Astrocyte (in vitro differentiated cells and primary cell): ENCODE measurements at regions not wholly inside any gene's neighbourhood (a gene's known extent, or its start where the extent isn't known, plus 50 kb on each side); places are given as distances from the start of the nearest gene placed in this dataset.

ENCODE experiments used
- DNase-seq: peaks from one replicate; pipeline ENCODE4 v3.0.0-alpha.2; 2010; ENCODE audit warnings: low read depth
- FAIRE-seq: peaks from 2 replicates; lab custom pipeline; 2011; peaks lifted over from hg19 to GRCh38; lab: Jason Lieb, UNC
- H2AFZ ChIP-seq: 2 replicates; pipeline ENCODE4 v1.6.0; 2012; ENCODE audit warnings: low read depth, low read length, inconsistent platforms
- H3K27ac ChIP-seq: 2 replicates; pipeline ENCODE4 v1.5.1; 2011; ENCODE audit warnings: low read depth, low read length, inconsistent platforms
- H3K27me3 ChIP-seq: 2 replicates; pipeline ENCODE4 v1.6.0; 2011; ENCODE audit warnings: low read length, inconsistent platforms; ENCODE audit not compliant: insufficient read depth
- H3K36me3 ChIP-seq: 2 replicates; pipeline ENCODE4 v1.5.1; 2011; ENCODE audit warnings: low read length, inconsistent platforms; ENCODE audit not compliant: insufficient read depth
- H3K4me1 ChIP-seq: 2 replicates; pipeline ENCODE4 v1.5.1; 2011; ENCODE audit warnings: low read length, inconsistent platforms; ENCODE audit not compliant: insufficient read depth
- H3K4me2 ChIP-seq: 2 replicates; pipeline ENCODE4 v1.6.0; 2012; ENCODE audit warnings: low read length, inconsistent platforms
- H3K4me3 ChIP-seq: 2 replicates; pipeline ENCODE4 v1.5.1; 2011; ENCODE audit warnings: low read depth, mild to moderate bottlenecking, low read length, inconsistent platforms; ENCODE audit not compliant: insufficient read depth
- H3K79me2 ChIP-seq: 2 replicates; pipeline ENCODE4 v1.6.0; 2012; ENCODE audit warnings: mild to moderate bottlenecking, low read length, inconsistent platforms; ENCODE audit not compliant: insufficient read depth
- H3K9ac ChIP-seq: 2 replicates; pipeline ENCODE4 v1.6.0; 2012; ENCODE audit warnings: mild to moderate bottlenecking, low read length, inconsistent platforms
- H3K9me3 ChIP-seq: 2 replicates; pipeline ENCODE4 v1.5.1; 2012; ENCODE audit warnings: low read depth, mild to moderate bottlenecking, low read length, inconsistent platforms; ENCODE audit not compliant: insufficient read depth
- H4K20me1 ChIP-seq: 2 replicates; pipeline ENCODE4 v1.6.0; 2012; ENCODE audit warnings: low read length, inconsistent platforms; ENCODE audit not compliant: insufficient read depth
- H3K27ac Mint-ChIP-seq: one replicate; pipeline ENCODE4 v1.8.0; 2021; ENCODE audit warnings: mild to moderate bottlenecking, mixed read lengths; ENCODE audit not compliant: unreplicated experiment
- H3K27me3 Mint-ChIP-seq: one replicate; pipeline ENCODE4 v1.8.0; 2021; ENCODE audit warnings: low read depth, mixed read lengths; ENCODE audit not compliant: unreplicated experiment
- H3K36me3 Mint-ChIP-seq: one replicate; pipeline ENCODE4 v1.8.0; 2021; ENCODE audit warnings: low read depth, mixed read lengths; ENCODE audit not compliant: unreplicated experiment
- H3K4me1 Mint-ChIP-seq: one replicate; pipeline ENCODE4 v1.8.0; 2021; ENCODE audit warnings: low read depth, mixed read lengths; ENCODE audit not compliant: unreplicated experiment
- H3K4me3 Mint-ChIP-seq: one replicate; pipeline ENCODE4 v1.8.0; 2021; ENCODE audit warnings: mild to moderate bottlenecking, moderate library complexity, mixed read lengths; ENCODE audit not compliant: unreplicated experiment
- H3K9me3 Mint-ChIP-seq: one replicate; pipeline ENCODE4 v1.8.0; 2021; ENCODE audit warnings: mild to moderate bottlenecking, mixed read lengths; ENCODE audit not compliant: unreplicated experiment
- EZH2 ChIP-seq: IDR thresholded peaks from 2 replicates; pipeline ENCODE4 v1.6.1; 2012; ENCODE audit warnings: mild to moderate bottlenecking, low read length, inconsistent platforms; ENCODE audit not compliant: insufficient read depth
- TF ChIP-seq, protein P1 (sequence below): IDR thresholded peaks from 2 replicates; pipeline ENCODE4 v1.5.1; 2011; ENCODE audit warnings: low read depth, mild to moderate bottlenecking, inconsistent platforms, low read length, moderate library complexity; ENCODE audit not compliant: insufficient read depth

DNA sequence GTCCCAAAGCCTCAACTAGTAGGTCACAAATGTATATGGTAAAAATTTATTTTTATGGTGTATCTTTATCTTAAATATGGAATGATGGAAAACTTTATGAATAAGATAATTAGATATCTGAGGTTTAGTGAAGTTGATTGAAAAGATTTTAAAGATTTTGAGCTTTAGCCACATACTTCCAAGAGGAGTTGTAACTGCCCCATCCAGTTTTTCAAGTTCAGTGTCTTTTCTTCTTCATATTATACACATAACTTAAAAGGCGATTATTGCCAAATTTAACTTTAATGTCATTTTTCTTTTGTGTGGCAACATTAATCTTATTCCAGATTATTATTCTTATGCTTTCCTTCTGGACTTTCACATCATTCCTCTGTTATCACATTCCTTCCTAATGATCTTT lies 266.4 kb downstream of the TINAG start:
- H3K4me1 ChIP-seq = no peaks in the 10 kb centered on the region
- no peaks in the 10 kb centered on the region for H3K27me3 ChIP-seq
- Mint-ChIP-seq H3K27ac (no peak overlapping the region), H3K27me3 (no peaks in the 10 kb centered on the region), H3K36me3 (no peaks in the 10 kb centered on the region), H3K9me3 (peaks cover 2% of the 10 kb centered on the region), H3K4me3 (no peak overlapping the region), H3K4me1 (peaks cover 4% of the 10 kb centered on the region)
- no peak overlapping the region for H3K9ac ChIP-seq
- H3K79me2 ChIP-seq = no peaks in the 10 kb centered on the region
- no peak overlapping the region for H3K27ac ChIP-seq
- TF ChIP-seq, protein P1, sequence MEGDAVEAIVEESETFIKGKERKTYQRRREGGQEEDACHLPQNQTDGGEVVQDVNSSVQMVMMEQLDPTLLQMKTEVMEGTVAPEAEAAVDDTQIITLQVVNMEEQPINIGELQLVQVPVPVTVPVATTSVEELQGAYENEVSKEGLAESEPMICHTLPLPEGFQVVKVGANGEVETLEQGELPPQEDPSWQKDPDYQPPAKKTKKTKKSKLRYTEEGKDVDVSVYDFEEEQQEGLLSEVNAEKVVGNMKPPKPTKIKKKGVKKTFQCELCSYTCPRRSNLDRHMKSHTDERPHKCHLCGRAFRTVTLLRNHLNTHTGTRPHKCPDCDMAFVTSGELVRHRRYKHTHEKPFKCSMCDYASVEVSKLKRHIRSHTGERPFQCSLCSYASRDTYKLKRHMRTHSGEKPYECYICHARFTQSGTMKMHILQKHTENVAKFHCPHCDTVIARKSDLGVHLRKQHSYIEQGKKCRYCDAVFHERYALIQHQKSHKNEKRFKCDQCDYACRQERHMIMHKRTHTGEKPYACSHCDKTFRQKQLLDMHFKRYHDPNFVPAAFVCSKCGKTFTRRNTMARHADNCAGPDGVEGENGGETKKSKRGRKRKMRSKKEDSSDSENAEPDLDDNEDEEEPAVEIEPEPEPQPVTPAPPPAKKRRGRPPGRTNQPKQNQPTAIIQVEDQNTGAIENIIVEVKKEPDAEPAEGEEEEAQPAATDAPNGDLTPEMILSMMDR = no peak
- TF ChIP-seq EZH2 = no peak
- H3K36me3 ChIP-seq = no peaks in the 10 kb centered on the region
- no peak for FAIRE-seq
- no peaks in the 10 kb centered on the region for H3K9me3 ChIP-seq
- no peak for DNase-seq
- H3K4me2 ChIP-seq = no peak overlapping the region
- H2AFZ ChIP-seq = no peak overlapping the region
- no peaks in the 10 kb centered on the region for H4K20me1 ChIP-seq
- no peak overlapping the region for H3K4me3 ChIP-seq

- Histone ChIP-seq H3K4me3 (no peak overlapping the region), H3K4me2 (no peak overlapping the region), H3K4me1 (no peaks in the 10 kb centered on the region), H3K79me2 (no peaks in the 10 kb centered on the region), H3K9me3 (no peaks in the 10 kb centered on the region), H3K27ac (no peak overlapping the region), H4K20me1 (no peaks in the 10 kb centered on the region), H3K9ac (no peak overlapping the region), H2AFZ (peak overlapping the region; percentile 9), H3K36me3 (no peaks in the 10 kb centered on the region), H3K27me3 (no peaks in the 10 kb centered on the region)
- TF ChIP-seq EZH2 = no peak
- TF ChIP-seq, protein P1 = no peak
- Mint-ChIP-seq H3K9me3 (no peaks in the 10 kb centered on the region), H3K4me1 (peaks cover 4% of the 10 kb centered on the region), H3K4me3 (no peak overlapping the region), H3K36me3 (no peaks in the 10 kb centered on the region), H3K27me3 (no peaks in the 10 kb centered on the region), H3K27ac (no peak overlapping the region)
- FAIRE-seq (no peak), DNase-seq (no peak)
Observed at GRCh38 chr6:54578261-54578660, 268.3 kb upstream of the FAM83B start.

GRCh38 chr6:54579011-54579410 lies 267.6 kb upstream of the FAM83B start:
- Mint-ChIP-seq H3K4me1 (peaks cover 4% of the 10 kb centered on the region), H3K27ac (no peak overlapping the region), H3K9me3 (no peaks in the 10 kb centered on the region), H3K4me3 (no peak overlapping the region), H3K36me3 (no peaks in the 10 kb centered on the region), H3K27me3 (no peaks in the 10 kb centered on the region)
- Histone ChIP-seq H3K9ac (no peak overlapping the region), H3K4me2 (no peak overlapping the region), H2AFZ (no peak overlapping the region), H3K79me2 (no peaks in the 10 kb centered on the region), H3K9me3 (no peaks in the 10 kb centered on the region), H3K27ac (no peak overlapping the region), H3K4me1 (no peaks in the 10 kb centered on the region), H4K20me1 (no peaks in the 10 kb centered on the region), H3K27me3 (no peaks in the 10 kb centered on the region), H3K4me3 (no peak overlapping the region), H3K36me3 (no peaks in the 10 kb centered on the region)
- TF ChIP-seq, protein P1 = no peak
- TF ChIP-seq EZH2 = no peak
- peak; percentile 22 for DNase-seq
- no peak for FAIRE-seq
